Brain microvascular endothelial cell (primary cell): ENCODE measurements at regions not wholly inside any gene's neighbourhood (a gene's known extent, or its start where the extent isn't known, plus 50 kb on each side); places are given as distances from the start of the nearest gene placed in this dataset.
A peak's percentile ranks its signal among the peaks of the same experiment; 100 is the strongest.

Source experiments
- DNase-seq: peaks from one replicate; pipeline ENCODE4 v3.0.0-alpha.2; 2020
- H3K27ac ChIP-seq: fragments of 250-450 bp; sonication (Bioruptor Pico); 2 replicates; pipeline ENCODE4 v1.5.1; 2020; ENCODE audit warnings: mild to moderate bottlenecking, moderate library complexity
- H3K27me3 ChIP-seq: fragments of 250-450 bp; sonication (Bioruptor Pico); replicated peaks from 2 replicates; pipeline ENCODE4 v1.5.1; 2020; ENCODE audit warnings: mild to moderate bottlenecking
- H3K36me3 ChIP-seq: fragments of 250-450 bp; sonication (Bioruptor Pico); replicated peaks from 2 replicates; pipeline ENCODE4 v1.5.1; 2020; ENCODE audit warnings: mild to moderate bottlenecking
- H3K4me3 ChIP-seq: 2 replicates; pipeline ENCODE4 v1.5.1; 2011; ENCODE audit warnings: low read depth, mild to moderate bottlenecking, control low read depth, low read length, moderate library complexity
- CTCF ChIP-seq: IDR thresholded peaks from 2 replicates; pipeline ENCODE4 v1.5.1; 2011; ENCODE audit warnings: low read depth, mild to moderate bottlenecking, moderate library complexity, low read length, control low read depth, inconsistent platforms; ENCODE audit errors: missing control alignments
- in situ Hi-C: cut with HindIII; loops from 2 replicates; pipeline ENCODE4 v1.10.0; 2017; ENCODE audit warnings: low sequenced_read_pairs, low pct_ligation_motif_present

- no peaks in the 10 kb centered on the region for H3K27me3 ChIP-seq
- H3K27ac ChIP-seq: no peak overlapping the region
- in situ Hi-C loops: no loop called here
- H3K4me3 ChIP-seq: no peak overlapping the region
- H3K36me3 ChIP-seq: no peaks in the 10 kb centered on the region
- TF ChIP-seq CTCF: no peak
- DNase-seq: no peak
These were observed 402.2 kb downstream of the FOXA2 start for GRCh38 chr20:22182148-22182547.

GRCh38 chr20:22180244-22180643 lies 404.1 kb downstream of the FOXA2 start:
- no peak for DNase-seq
- H3K36me3 ChIP-seq: no peaks in the 10 kb centered on the region
- in situ Hi-C loops: no loop called here
- no peaks in the 10 kb centered on the region for H3K27me3 ChIP-seq
- H3K4me3 ChIP-seq: no peak overlapping the region
- no peak overlapping the region for H3K27ac ChIP-seq
- TF ChIP-seq CTCF: no peak

- Histone ChIP-seq H3K27ac (no peak overlapping the region), H3K36me3 (no peaks in the 10 kb centered on the region), H3K27me3 (no peaks in the 10 kb centered on the region), H3K4me3 (no peak overlapping the region)
- DNase-seq: no peak
- TF ChIP-seq CTCF: no peak
- in situ Hi-C loops: no loop called here
These were observed 424.2 kb downstream of the FOXA2 start for GRCh38 chr20:22160101-22160652.

GRCh38 chr20:22159276-22159675 lies 425.1 kb downstream of the FOXA2 start:
- Histone ChIP-seq H3K36me3 (no peaks in the 10 kb centered on the region), H3K27ac (no peak overlapping the region), H3K27me3 (no peaks in the 10 kb centered on the region), H3K4me3 (no peak overlapping the region)
- DNase-seq: no peak
- TF ChIP-seq CTCF: no peak
- in situ Hi-C loops: no loop called here

- H3K4me3 ChIP-seq: no peak overlapping the region
- in situ Hi-C loops: no loop called here
- TF ChIP-seq CTCF: no peak
- no peaks in the 10 kb centered on the region for H3K36me3 ChIP-seq
- no peaks in the 10 kb centered on the region for H3K27me3 ChIP-seq
- H3K27ac ChIP-seq: no peak overlapping the region
- no peak for DNase-seq
These were observed 422.1 kb downstream of the PAX1 start for GRCh38 chr20:22127587-22127986.

- Histone ChIP-seq H3K4me3 (no peak overlapping the region), H3K27ac (no peak overlapping the region), H3K36me3 (no peaks in the 10 kb centered on the region), H3K27me3 (no peaks in the 10 kb centered on the region)
- DNase-seq: peak; percentile 4
- in situ Hi-C loops: no loop called here
- TF ChIP-seq CTCF: no peak
These were observed 401.0 kb downstream of the PAX1 start for GRCh38 chr20:22106308-22106938.
